Vagina (tissue), 2 donors: ENCODE measurements at regions not wholly inside any gene's neighbourhood (a gene's known extent, or its start where the extent isn't known, plus 50 kb on each side); places are given as distances from the start of the nearest gene placed in this dataset.

ENCODE experiments used
- CTCF ChIP-seq, 3 experiments: fragments of 450-650 bp in 2 of 3; fragments of 200-600 bp in 1 of 3; sonication (generic) in 1 of 3; IDR thresholded peaks; one replicate each; pipeline ENCODE4 v1.5.1; 2017 to 2019; ENCODE audit warnings: antibody characterized with exemption in 3 of 3, mild to moderate bottlenecking in 2 of 3, moderate library complexity in 2 of 3
- POLR2A ChIP-seq, 2 donors: fragments of 450-650 bp; IDR thresholded peaks; one replicate each; pipeline ENCODE4 v1.6.1; 2017; ENCODE audit warnings: antibody characterized with exemption in 2 of 2, mild to moderate bottlenecking in 2 of 2, moderate library complexity in 2 of 2
- POLR2AphosphoS5 ChIP-seq, 2 donors: sonication (generic); formaldehyde crosslinking; IDR thresholded peaks; one replicate each; pipeline ENCODE4 v1.9.0; 2017; ENCODE audit warnings: antibody characterized with exemption in 2 of 2, mild to moderate bottlenecking in 2 of 2, low read depth in 1 of 2; ENCODE audit not compliant: insufficient read depth in 1 of 2

GRCh38 chr5:166618526-166618925, 1672.9 kb upstream of the WWC1 start:
- no peak for TF ChIP-seq POLR2A (IDR thresholded peaks at IDR 0.05)
- TF ChIP-seq CTCF (IDR thresholded peaks at IDR 0.05): no peak
- no peak for TF ChIP-seq POLR2AphosphoS5 (IDR thresholded peaks at IDR 0.05; ENCODE audit: insufficient read depth in 1 of 2, low read depth in 1 of 2)
